NCI-H2171 treated with DMSO at 0.1 percent for 48 hours (cell line): ENCODE measurements at regions not wholly inside any gene's neighbourhood (a gene's known extent, or its start where the extent isn't known, plus 50 kb on each side); places are given as distances from the start of the nearest gene placed in this dataset.

Experiments used
- DNase-seq: peaks from one replicate; lab custom pipeline; 2025; lab: John Stamatoyannopoulos, UW

GRCh38 chr6:19037607-19038006 lies 650.5 kb downstream of the RNF144B start:
- DNase-seq = no peak

GRCh38 chr6:19039287-19039686 lies 652.1 kb downstream of the RNF144B start:
- no peak for DNase-seq

- peak; percentile 24 for DNase-seq
Observed at GRCh38 chr6:19041906-19042305, 654.8 kb downstream of the RNF144B start.

- no peak for DNase-seq
Observed at GRCh38 chr6:19042420-19042819, 655.3 kb downstream of the RNF144B start.

GRCh38 chr6:19050765-19051164 lies 663.6 kb downstream of the RNF144B start:
- DNase-seq = no peak

GRCh38 chr6:19052219-19052618 lies 665.1 kb downstream of the RNF144B start:
- no peak for DNase-seq

- peak; percentile 41 for DNase-seq
Observed at GRCh38 chr6:19059102-19059501, 672.0 kb downstream of the RNF144B start.

- no peak for DNase-seq
Observed at GRCh38 chr6:19067165-19067564, 680.0 kb downstream of the RNF144B start.

- DNase-seq = peak; percentile 62
Observed at GRCh38 chr6:19070520-19070919, 683.4 kb downstream of the RNF144B start.

GRCh38 chr6:19083801-19084200 lies 696.7 kb downstream of the RNF144B start:
- no peak for DNase-seq

GRCh38 chr6:19086480-19086879 lies 699.3 kb downstream of the RNF144B start:
- DNase-seq = no peak

GRCh38 chr6:19087296-19087695 lies 700.1 kb downstream of the RNF144B start:
- DNase-seq = no peak

- no peak for DNase-seq
Observed at GRCh38 chr6:19087897-19088296, 700.7 kb downstream of the RNF144B start.

- no peak for DNase-seq
Observed at GRCh38 chr6:19100752-19101151, 713.6 kb downstream of the RNF144B start.

GRCh38 chr6:19102936-19103335 lies 715.8 kb downstream of the RNF144B start:
- peak; percentile 60 for DNase-seq

- DNase-seq = no peak
Observed at GRCh38 chr6:19107468-19107867, 720.3 kb downstream of the RNF144B start.

- DNase-seq = no peak
Observed at GRCh38 chr6:19121521-19121920, 715.6 kb upstream of the ID4 start.

- no peak for DNase-seq
Observed at GRCh38 chr6:19127081-19127480, 710.1 kb upstream of the ID4 start.

- no peak for DNase-seq
Observed at GRCh38 chr6:19128701-19129100, 708.5 kb upstream of the ID4 start.

GRCh38 chr6:19135706-19136105 lies 701.5 kb upstream of the ID4 start:
- no peak for DNase-seq

- DNase-seq = no peak
Observed at GRCh38 chr6:19137505-19137904, 699.7 kb upstream of the ID4 start.

- DNase-seq = no peak
Observed at GRCh38 chr6:19142275-19142674, 694.9 kb upstream of the ID4 start.

GRCh38 chr6:19150307-19150706 lies 686.9 kb upstream of the ID4 start:
- DNase-seq = no peak

GRCh38 chr6:19153270-19153980 lies 683.7 kb upstream of the ID4 start:
- DNase-seq = peak; percentile 25

- no peak for DNase-seq
Observed at GRCh38 chr6:19153981-19154295, 683.2 kb upstream of the ID4 start.
